ENCODE measurements at regions not wholly inside any gene's neighbourhood (a gene's known extent, or its start where the extent isn't known, plus 50 kb on each side); places are given as distances from the start of the nearest gene placed in this dataset.

DNA sequence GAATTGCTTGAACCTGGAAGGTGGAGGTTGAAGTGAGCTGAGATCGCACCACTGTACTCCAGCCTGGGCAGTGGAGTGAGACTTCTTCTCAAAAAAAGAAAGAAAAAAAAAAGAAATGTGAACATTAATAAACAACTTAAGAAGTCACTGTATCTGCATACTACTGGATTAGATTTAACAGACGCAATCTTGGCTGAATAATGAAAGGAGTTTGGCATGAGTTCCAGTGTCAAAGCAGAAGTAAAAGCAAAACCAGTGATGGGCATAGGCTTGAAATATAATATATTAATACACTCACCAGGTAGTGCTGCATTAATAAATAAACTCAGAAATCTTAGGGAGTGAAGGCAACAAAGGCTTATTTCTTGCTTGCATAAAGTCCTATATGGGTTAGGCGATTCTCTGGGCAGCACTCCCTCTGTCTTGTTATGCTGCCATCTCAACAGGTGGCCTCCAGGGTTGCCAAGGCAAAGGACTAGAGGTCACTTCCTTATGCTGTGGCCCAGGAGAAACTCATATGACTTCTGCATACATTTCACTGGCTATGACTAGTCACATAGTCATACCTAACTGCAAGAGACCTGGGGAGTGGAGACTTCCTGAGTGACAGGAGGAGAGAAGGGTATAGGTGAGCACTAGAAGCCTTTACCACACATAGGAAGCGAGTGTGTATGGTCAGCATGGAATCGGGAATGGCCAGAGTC lies 296.2 kb upstream of the SPRED2 start:
- TF ChIP-seq RAD21 (IDR thresholded peaks at IDR 0.05 in 1 of 2, conservative IDR thresholded peaks at IDR 0.05 in 1 of 2; ENCODE audit: low read depth in 2 of 2, low read length in 2 of 2) = no peak
- TF ChIP-seq, protein P1, sequence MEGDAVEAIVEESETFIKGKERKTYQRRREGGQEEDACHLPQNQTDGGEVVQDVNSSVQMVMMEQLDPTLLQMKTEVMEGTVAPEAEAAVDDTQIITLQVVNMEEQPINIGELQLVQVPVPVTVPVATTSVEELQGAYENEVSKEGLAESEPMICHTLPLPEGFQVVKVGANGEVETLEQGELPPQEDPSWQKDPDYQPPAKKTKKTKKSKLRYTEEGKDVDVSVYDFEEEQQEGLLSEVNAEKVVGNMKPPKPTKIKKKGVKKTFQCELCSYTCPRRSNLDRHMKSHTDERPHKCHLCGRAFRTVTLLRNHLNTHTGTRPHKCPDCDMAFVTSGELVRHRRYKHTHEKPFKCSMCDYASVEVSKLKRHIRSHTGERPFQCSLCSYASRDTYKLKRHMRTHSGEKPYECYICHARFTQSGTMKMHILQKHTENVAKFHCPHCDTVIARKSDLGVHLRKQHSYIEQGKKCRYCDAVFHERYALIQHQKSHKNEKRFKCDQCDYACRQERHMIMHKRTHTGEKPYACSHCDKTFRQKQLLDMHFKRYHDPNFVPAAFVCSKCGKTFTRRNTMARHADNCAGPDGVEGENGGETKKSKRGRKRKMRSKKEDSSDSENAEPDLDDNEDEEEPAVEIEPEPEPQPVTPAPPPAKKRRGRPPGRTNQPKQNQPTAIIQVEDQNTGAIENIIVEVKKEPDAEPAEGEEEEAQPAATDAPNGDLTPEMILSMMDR (IDR thresholded peaks at IDR 0.05; ENCODE audit: control extremely low read depth in 1 of 3, insufficient read depth in 1 of 3, low read depth in 1 of 3, low read length in 3 of 3) = no peak
- TF ChIP-seq EZH2 (IDR thresholded peaks at IDR 0.05; ENCODE audit: low read depth, low read length, severe bottlenecking) = no peak
- TF ChIP-seq BRCA1 (IDR thresholded peaks at IDR 0.05; ENCODE audit: low read depth, low read length) = no peak
